GM21717 (cell line): ENCODE measurements at regions not wholly inside any gene's neighbourhood (a gene's known extent, or its start where the extent isn't known, plus 50 kb on each side); places are given as distances from the start of the nearest gene placed in this dataset.
"Not testable (repeated sequence)": the region's sequence is repeated elsewhere in the genome, so short reads cannot be mapped to it uniquely, and the experiment has no call there.

ENCODE experiments used
- ATAC-seq: cut with Tn5 transposase; IDR thresholded peaks from one replicate; pipeline ENCODE4 v1.9.1; 2021; ENCODE audit warnings: mild to moderate bottlenecking, moderate library complexity; ENCODE audit not compliant: unreplicated experiment

- ATAC-seq, result no peak
These were observed 232.4 kb downstream of the SEC16B start for GRCh38 chr1:177737456-177737855.

DNA sequence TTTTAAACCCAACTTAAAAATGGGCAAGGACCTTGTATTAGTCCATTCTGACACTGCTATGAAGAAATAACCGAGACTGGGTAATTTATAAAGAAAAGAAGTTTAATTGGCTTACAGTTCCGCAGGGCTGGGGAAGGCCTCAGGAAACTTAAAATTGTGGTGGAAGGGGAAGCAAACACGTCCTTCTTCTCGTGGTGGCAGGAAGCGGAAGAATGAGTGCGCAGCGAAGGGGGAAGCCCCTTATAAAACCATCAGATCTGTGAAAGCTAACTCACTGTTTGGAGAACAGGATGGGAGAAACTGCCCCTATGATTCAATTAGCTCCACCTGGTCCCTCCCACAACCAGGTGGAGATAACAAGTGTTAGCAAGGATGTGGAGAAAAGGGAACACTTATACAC is 237.7 kb downstream of the SEC16B start:
- no peak for ATAC-seq

GRCh38 chr1:177729646-177730045 is 240.2 kb downstream of the SEC16B start:
- ATAC-seq, result no peak

DNA sequence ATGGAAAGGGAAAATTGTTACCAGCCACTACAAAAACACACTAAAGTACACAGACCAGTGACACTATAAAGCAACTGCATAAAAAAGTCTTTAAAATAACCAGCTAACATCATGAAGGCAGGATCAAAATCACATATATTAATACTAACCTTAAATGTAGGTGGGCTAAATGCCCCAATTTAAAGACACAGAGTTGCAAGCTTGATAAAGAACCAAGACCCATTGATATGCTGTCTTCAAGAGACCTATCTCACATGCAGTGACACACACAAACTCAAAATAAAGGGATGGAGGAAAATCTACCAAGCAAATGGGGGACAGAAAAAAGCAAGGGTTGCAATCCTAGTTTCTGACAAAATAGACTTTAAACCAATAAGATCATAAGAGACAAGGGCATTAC is 246.3 kb downstream of the SEC16B start:
- ATAC-seq, result no peak

- no peak for ATAC-seq
These were observed 258.9 kb downstream of the SEC16B start for GRCh38 chr1:177710696-177711620.

DNA sequence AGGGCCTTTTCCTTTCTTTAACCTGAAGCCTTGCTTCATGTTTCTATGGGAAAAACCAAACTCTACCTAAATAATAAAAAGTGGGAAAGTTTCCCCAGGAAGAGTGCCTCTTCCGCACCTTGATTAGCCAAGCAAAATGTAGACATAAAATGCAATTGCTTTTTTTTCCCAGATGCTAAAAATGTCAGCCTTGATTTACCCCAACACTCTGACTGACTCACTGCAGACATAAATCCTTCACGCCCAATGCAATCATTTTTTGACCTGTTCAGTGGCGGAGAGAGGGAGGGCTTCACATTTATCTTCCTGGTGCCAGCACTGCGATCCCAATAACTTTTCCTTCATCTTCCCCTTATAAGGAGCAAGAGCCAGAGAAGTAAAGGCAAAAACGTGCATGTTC is 261.5 kb downstream of the SEC16B start:
- no peak for ATAC-seq

GRCh38 chr1:177706977-177707376 is 262.9 kb downstream of the SEC16B start:
- ATAC-seq, result no peak

- no peak for ATAC-seq
These were observed 264.0 kb downstream of the SEC16B start for GRCh38 chr1:177705839-177706238.

GRCh38 chr1:177703888-177704446 is 265.9 kb downstream of the SEC16B start:
- no peak for ATAC-seq

DNA sequence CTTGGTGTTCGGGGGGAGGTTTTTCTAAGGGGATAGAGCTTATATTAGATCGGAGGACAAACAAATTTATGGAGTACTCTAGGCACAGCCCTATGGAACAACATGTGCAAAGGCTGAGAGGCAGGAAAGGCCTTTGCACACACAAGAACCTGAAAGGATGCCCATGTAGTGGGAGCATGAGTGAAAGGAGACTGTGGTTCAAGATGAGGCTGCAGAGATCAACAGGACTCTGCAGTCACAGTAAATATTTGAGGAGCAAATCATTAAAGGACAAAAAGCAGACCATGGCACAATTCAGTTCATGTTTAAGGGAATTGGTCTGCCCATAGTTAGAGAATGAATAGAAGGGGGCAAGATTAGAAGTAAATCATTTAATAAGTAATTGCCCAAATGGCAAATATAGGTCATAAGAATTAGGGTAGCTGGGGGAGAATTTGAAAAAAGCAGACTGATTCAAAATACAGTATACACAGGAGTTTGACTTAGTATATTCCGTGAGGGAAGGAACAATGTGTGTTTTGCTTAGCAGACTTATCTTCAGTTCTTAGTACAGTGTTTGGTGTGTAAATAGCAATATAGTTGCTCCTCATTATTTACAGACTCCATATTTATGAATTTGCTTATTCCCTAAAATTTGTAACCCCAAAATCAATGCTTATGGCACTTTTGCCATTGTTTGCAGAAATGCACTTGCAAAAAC is 268.1 kb downstream of the SEC16B start:
- ATAC-seq, result no peak

GRCh38 chr1:177700856-177701255 is 269.0 kb downstream of the SEC16B start:
- no peak for ATAC-seq

- no peak for ATAC-seq
These were observed 278.9 kb downstream of the SEC16B start for GRCh38 chr1:177690996-177691395.

GRCh38 chr1:177687544-177687943 is 282.3 kb downstream of the SEC16B start:
- ATAC-seq, result no peak

- ATAC-seq, result no peak
These were observed 282.9 kb downstream of the SEC16B start for GRCh38 chr1:177686933-177687332.

- no peak for ATAC-seq
These were observed 300.7 kb downstream of the SEC16B start for GRCh38 chr1:177669161-177669560.

DNA sequence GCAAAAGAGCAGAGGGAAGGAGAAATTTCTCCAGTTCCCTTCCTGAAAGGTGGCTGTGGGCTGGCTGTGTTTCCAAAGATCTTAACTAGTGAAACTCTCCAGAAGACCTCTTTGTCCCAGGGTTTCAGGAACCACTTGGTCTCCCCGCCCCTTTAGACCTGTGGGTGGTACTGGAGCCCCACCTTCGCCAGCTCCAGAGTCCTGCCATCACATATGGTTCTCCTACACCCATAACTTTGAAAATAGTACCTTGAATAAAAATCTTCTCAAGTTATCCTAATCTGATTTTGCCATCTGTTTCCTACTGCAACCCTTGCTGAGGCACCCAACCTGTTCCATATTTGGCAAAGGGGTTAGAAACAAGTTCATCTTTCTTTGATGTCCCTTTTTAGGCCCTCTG is 303.9 kb downstream of the SEC16B start:
- no peak for ATAC-seq

GRCh38 chr1:177664742-177665141 is 305.1 kb downstream of the SEC16B start:
- ATAC-seq, result not testable (repeated sequence)

GRCh38 chr1:177660188-177660587 is 309.7 kb downstream of the SEC16B start:
- no peak for ATAC-seq

DNA sequence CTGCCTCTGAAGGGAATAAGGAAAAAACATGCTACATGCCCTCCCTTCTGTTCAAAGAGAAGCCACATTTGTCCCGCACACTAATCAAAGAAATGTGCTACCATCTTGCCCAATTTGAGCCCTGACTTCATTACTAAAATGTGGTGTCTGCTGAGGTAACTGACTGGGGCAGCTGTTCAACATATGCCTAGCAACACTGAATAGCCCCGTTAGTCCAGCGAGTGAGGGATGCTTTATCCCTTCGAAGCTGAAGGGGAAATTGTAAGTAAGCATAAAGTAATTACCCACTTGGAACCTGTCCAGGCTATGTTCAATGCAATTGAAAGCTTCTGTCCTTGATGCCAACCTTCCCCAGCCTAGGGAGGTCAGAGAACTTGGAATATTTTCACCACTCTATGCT is 310.6 kb downstream of the SEC16B start:
- ATAC-seq, result no peak

- no peak for ATAC-seq
These were observed 313.3 kb downstream of the SEC16B start for GRCh38 chr1:177656598-177656997.

DNA sequence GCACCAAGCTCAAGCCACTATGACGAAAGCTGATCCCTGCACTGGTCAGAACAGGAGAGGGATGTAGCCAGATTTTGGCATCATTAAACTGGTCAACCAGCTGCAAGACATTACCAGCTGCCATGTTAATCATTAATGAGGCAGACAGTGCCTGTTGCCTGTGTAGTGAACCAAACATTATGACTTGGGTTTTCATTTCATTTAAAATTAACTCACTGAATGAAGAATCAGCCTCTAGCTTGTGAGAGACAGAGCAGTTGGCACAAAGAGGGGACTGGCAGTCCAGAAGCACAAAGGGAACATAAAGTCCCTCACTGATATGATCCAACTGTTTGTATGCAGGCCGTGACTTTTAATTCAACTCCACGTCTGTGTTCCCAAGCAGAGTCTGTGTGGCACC is 318.9 kb downstream of the SEC16B start:
- no peak for ATAC-seq

GRCh38 chr1:177648731-177649265 is 321.1 kb downstream of the SEC16B start:
- ATAC-seq, result no peak
